ENCODE measurements at regions not wholly inside any gene's neighbourhood (a gene's known extent, or its start where the extent isn't known, plus 50 kb on each side); places are given as distances from the start of the nearest gene placed in this dataset.

- Histone ChIP-seq H3K4me1 (no peaks in the 10 kb centered on the region), H3K4me3 (no peak overlapping the region), H3K27ac (no peak overlapping the region), H3K36me3 (no peaks in the 10 kb centered on the region), H3K9me3 (no peaks in the 10 kb centered on the region), H3K27me3 (peaks cover 33% of the 10 kb centered on the region)
- 70 to 71% methylated on average over 1 to 3 of the region's 3 CpGs for WGBS, 2 donors (ENCODE audit: low coverage in 1 of 2)
- ATAC-seq: no peak
- no peak for TF ChIP-seq EP300 (IDR thresholded peaks at IDR 0.05)
- no peak for TF ChIP-seq CTCF (IDR thresholded peaks at IDR 0.05)
- no peak for TF ChIP-seq POLR2A (IDR thresholded peaks at IDR 0.05)
- TF ChIP-seq POLR2AphosphoS5 (IDR thresholded peaks at IDR 0.05): no peak
Measured at GRCh38 chr5:175606409-175606808, 51.5 kb upstream of the HRH2 start.

Data from gastroesophageal sphincter (tissue), 4 donors.